DMS79 (cell line): ENCODE measurements at regions not wholly inside any gene's neighbourhood (a gene's known extent, or its start where the extent isn't known, plus 50 kb on each side); places are given as distances from the start of the nearest gene placed in this dataset.

Experiments
- DNase-seq: peaks from one replicate; lab custom pipeline; 2025; lab: John Stamatoyannopoulos, UW

DNA sequence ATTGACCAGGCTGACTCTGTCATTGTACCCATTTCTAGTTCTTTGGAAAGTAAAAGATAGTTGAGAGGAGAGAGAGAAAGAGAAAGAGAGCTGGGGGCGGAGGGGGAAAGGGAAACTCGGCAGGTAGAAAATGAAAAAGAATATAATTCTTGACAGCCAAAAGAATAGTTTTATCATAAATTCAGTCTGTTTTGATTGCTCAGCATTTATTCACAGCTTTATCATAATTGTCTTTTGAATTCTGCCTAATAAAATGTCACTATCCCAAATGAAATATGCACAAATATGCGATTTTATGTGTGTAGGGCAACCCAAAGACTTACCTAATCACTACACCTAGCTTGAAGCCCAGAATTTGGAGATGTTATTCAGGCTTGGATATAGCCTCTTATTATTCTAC is 1024.0 kb upstream of the PABPC4L start:
- no peak for DNase-seq

DNA sequence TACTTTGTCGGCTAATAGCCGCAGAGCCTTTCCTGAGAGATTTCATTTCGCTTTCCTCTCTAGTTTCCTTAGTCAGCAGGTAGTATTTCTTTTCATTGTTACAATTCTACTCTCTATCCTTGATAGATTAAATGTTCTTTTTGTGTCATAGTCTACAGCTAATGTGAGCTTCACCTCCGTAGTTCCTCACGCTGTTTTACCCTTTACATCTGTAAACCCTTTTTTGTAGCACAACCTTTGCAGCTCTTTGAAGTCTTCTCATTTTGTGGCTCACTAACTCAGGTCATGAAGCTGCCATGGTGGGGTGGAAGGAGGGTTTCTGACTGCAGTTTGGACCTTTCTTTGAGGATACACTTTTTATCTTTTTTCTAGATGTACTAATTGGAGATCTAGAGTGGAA is 1008.8 kb upstream of the PABPC4L start:
- no peak for DNase-seq

DNA sequence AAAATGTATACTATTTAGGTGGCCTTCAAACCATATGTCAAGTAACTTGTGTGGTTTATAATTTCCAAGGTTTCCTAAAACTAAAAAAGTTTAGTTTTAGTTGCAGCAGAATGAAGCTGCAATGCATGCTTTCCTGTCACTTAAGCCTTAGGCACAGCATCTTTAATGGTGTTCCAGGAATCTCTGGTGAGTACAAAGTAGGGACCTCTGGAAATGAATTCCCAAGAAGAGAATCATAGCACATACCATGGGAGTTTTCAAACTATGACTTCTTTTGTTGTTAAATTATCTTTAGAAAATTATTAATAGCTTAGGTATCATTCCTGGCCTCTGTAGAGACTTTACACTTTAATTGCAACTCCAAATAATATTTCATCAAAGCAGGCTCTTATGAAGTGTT is 1005.9 kb upstream of the PABPC4L start:
- no peak for DNase-seq

DNA sequence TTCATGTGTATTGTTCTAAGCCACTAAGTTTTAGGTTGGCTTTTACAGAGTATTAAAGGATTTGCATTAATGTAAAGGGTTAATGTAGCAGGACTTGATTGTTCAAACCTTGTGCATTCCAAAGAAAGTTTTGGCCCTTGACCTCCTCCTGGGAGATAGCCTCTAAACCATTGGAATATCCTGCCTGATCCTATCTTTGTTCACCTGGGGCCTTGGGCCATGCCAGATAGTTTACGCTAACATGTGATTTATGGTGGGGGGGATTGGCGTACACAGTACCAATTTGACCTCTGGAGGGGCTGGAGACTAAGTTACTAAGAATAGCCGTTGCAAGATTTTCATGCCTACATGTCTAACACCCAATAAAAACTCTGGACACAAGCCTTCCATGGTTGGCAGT is 1002.7 kb upstream of the PABPC4L start:
- no peak for DNase-seq

DNA sequence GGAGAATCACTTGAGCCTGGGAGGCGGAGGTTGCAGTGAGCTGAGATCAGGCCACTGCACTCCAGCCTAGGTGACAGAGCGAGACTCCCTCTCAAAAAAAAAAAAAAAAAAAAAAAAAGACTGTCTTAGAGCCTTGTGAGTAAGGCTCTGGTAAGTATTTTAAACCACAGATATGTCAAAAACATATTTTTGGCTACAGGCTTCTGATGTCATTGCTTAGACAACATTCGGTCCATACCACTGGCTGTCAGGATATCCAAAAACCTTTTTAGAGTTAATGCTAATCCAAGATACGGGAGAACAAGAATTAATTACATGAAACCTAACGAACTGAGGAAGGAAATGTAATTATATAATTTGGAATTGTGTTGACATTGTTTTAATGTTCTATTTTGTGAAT is 999.5 kb upstream of the PABPC4L start:
- DNase-seq: no peak

DNA sequence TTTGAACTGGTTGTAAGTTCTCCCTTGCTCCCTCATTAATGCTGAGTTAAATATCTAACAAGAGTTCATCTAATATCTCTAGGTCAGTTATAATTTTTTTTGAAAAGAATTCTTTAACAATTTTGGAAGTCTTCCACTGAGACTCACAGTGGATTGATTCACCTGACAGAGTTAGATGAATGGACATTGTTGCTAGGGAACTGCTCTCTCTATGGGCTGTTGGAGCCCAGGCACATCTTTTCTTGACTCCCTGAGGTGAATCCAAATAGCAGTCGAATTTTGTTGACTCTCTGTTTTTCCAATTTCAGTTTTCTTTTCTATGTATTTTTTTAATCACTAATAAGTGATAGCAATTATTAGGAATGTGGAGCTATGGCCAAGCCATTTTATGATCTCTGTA is 996.1 kb upstream of the PABPC4L start:
- no peak for DNase-seq

DNA sequence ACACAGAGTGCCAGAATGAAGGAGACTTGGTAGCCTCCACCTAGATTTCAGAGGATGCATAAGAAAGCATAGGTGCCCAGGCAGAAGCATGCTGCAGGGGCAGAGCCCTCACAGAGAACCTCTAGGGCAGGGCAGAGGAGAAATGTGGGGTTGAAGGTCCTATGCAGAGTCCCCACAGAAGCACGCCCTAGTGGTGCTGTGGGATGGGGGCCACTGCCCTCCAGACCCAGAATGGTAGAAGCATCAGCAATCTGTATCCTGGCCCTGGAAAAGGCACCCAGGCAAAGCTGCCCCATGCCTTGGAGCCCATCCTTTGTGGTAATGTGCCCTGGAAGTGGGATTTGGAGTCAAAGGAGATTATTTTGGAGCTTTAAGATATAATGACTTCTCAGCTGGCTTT is 992.9 kb upstream of the PABPC4L start:
- no peak for DNase-seq

DNA sequence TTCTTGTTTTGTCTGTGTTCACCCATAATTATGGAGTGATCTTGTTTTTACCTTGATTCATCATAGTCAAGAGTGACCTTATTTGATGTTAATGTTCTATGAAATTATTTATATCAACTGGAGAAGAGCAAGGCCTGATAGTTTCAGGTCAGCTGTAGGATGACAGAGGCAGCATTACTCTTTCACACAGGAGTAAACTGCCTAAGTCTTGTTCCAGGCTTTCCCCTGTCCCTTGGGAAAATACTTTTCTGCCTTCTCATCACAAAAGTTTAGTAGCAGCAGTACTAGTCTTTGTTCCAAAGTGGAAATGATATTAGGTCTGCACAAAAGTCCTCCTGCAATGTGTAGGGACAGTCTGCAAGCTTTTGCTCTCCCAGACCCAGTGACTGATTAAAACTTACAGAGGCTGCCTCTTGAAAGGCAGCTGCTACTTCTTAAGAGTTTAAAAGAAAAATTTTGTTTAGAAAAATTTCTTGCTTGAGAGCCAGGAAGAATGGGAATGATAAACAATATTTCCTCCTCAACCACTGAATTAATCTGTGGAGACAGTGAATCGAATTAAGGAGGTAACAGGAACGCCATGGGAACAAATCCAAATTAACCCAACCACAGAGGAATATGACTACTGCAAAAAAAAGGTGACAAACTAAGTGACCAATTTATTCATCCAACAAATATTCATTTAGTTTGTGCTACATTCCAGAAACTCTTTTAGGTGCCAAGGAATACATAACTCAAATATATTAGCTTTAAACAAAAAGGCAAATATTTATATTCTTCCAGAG is 991.4 kb upstream of the PABPC4L start:
- DNase-seq: no peak

DNA sequence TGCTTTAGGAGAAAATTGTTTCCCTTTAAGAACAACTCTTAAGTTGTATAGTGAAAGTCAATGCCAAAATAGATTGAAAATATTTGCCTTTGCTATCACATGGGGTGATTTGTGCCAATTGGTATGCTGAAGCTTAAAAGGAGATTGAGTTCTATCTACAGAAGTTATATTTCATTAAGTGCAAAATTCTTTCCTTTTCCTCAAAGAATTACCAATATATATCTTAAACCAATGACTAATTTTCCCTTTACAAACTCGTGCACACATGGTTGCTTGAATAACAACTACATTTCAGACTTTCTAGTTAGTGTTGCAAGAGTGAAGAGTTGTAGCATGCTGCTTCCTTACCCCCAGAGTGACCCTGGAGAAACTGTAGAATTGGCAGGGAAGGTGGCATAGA is 990.0 kb upstream of the PABPC4L start:
- no peak for DNase-seq

DNA sequence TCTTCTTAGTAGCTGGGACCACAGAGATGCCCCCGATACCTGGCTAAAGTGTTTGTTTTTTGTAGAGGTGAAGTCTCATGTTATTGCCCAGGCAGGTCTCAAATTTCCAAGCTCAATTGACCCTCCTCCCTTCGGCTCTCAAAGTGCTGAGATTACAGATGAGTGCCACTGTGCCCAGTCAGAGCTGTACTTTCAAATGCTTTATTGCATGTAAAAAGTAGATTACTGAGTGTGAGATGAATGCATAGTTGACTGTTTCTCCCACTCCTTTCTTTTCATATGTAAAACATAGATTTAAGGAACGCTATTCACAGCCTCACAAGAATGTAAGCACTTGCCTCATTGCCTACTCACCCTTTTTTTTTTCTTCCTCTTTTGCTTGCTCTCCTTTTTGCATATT is 984.4 kb upstream of the PABPC4L start:
- no peak for DNase-seq

DNA sequence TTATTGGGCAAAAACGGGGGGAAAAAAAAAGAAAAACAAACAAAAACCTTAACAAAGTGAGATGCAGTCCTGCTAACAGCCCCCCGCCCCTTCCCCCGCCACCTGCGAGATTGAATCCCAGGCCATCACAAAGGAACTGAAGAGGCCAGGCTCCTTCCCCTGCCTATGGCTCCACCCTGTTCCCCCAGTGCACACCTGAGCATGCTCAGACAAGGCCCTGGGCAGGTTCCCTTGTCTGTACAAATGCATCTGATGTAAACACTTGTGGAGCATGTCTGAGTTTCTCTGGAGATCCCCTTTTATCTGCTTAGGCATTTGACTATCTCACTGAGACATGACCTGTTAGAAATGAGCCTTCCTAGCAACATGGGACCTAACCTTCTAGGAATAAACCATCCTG is 983.7 kb upstream of the PABPC4L start:
- DNase-seq: no peak

DNA sequence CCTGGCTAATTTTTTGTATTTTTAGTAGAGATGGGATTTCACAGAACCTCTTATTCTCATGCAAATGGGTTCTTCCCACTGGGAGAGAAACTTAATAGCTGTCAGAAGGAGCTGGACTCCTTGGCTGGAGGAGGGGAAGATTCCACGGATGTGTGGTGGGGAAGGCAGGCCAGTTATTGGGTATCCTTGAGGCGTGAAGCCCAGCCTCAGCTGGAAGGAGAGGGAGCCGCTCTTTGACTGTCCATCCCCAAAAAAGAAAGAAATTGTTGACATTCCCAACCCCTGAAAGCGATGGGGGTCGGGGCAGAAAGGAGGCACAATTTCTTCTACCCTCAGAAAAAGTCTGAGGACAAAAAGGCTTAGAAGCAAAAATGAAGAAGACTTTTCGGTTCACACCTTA is 983.1 kb upstream of the PABPC4L start:
- DNase-seq: no peak

DNA sequence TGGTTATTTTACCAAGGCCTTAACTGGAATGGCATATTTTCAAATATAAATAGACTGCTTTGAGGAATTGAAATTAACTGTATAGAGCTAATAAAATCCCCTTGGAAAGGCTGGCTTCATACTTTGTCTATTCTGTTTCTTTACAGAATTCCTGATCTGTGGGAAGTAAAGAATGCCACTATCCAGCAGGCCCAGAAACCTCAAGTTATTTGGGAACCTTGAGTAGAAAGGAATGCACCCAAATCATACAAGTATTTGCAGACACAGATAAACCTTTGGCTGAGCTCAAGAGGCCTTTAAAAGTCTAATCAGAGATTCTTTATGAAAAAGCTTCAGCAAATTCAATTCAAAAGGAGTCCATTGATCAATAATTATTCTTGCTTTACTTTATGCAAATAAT is 975.7 kb upstream of the PABPC4L start:
- no peak for DNase-seq

DNA sequence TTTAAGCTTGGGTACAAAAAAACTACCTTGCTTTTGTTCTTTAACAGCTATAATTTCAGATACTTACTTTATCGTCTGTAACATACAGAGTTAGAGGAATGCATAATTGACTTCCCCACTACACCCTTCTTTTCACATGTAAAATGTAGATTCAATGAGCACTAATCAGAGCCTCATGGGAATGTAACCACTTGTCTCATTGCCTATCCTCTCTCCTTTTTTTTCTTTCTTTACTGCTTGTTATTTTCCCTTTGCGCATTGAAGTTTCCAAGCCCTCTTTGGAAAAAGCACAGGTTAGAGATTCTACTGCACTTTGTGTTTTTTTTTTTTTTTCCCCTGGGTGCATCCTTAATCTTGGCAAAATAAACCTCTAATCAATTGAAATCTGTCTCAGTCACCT is 965.1 kb upstream of the PABPC4L start:
- DNase-seq: no peak

DNA sequence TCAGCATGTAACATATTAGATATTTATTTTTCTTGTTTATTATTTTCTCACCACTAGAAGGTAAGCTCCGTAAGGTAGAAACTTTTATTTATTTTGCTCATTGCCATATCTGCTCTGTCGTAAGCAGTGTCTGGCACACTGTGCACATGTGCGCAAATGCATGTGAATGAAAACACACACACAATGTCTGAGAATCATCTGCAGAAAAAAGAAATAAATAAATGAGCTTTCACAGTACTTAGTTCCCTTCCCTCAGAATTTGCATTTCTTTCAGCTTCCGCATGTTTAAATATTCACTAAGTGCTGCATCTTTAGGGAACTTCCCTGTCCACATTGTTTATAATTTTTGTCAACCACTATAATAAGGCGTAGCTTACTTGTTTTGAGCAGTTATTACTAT is 963.0 kb upstream of the PABPC4L start:
- no peak for DNase-seq

DNA sequence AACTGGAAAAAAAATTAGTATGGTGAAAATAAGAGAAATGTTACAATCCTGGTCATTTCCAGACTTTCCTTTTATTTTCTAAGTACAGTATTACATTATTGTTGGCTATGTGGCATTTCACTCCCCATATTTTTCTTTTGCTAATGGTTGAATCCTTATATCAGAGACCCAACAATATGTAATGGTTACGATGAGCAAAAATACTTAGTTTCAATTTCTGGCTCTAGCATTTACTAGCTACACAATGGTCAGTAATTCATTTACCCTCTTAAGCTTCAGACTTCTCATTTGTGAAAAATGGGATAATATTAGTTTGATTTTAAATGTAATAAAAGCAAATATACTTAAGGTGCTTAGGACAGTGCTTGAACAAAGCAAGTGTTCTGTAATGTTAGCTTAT is 942.9 kb upstream of the PABPC4L start:
- DNase-seq: no peak

DNA sequence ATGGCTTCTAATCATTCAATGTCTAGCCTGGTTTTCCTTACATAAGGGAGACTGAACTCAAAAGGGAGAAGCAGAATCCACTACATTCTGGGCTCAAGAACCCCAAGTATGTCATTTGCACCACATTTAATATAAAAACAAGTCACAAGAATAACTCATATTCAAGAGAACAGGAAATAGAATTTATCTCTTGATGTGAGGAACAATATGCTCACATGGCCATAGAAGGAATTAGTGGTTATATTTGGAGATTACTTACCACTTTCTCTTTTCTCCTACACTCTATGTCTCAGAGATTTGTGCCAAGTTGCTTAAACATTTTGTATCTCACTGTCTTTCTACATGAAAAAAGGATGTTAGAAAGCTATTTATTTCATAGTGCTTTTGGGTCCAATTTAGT is 922.6 kb upstream of the PABPC4L start:
- DNase-seq: no peak

DNA sequence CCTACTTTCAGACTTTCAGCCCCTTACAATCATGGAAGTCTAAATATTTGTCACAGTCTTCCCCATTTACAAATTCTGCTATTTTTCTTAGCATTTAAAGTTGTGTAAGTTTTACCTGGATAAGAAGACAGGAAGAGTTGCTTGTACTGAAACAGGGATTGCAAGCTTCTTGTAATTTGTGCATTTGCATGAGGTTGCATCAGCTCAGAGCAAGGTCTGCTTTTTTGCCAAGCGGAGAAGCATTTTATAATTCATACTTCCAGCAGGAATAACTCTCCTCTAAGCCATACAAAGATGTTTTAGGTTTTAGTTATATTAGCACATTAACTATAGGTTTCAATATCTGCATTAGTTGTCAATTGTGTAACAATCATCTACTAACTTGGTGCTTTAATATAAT is 922.0 kb upstream of the PABPC4L start:
- no peak for DNase-seq

DNA sequence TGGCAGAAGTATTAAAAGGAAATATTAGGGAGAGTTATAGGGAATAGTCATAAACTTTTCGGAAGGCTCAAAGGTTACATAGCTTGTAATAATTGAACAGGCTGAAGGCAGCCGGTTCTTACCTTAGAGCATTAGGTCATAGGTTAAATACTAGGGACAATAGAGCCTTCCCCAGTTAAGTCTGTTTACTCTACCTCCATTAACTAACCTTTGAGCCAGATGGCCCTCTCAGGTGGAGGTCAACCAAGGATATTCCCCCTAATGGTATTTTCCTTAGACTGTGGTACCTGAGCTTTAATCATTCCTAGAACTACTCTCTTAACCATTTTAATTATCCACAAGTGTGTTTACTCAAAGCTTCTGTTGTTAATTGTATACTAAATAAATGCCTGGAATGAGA is 920.9 kb upstream of the PABPC4L start:
- DNase-seq: no peak

DNA sequence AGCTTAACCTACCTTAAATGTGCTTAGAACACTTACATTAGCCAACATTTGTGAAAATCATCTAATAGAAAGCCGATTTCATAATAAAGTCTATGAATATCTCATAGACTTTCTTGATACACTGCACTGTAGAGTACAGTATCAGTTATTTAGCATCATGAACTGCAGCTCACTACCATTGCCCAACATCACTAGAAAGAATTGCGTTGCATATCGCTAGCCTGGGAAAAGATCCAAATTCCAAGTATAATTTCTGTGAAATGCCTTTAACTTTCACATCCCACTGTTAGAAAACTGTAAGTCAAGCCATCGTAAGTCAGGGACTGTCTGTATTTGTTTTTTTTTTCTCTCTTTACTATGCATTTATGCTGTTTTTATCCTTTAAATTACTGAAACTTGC is 918.6 kb upstream of the PABPC4L start:
- DNase-seq: no peak

DNA sequence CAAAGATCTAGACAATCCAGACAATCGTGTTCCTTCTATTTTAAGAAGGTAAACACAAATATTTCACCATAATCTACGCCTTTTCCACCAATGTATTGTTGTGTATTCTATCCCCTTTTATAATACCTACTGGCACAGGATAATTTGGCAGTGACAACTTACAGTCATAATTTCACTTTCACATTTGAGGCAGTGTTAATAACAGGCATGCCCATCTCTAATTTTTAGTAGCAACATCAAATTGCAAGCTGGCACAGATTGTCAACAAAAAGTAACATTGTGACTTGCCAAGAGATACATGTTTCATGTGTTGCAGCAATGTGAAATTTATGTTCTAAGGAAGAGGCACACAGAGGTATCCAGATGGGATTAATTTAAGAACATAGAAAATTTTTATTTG is 912.5 kb upstream of the PABPC4L start:
- DNase-seq: no peak

DNA sequence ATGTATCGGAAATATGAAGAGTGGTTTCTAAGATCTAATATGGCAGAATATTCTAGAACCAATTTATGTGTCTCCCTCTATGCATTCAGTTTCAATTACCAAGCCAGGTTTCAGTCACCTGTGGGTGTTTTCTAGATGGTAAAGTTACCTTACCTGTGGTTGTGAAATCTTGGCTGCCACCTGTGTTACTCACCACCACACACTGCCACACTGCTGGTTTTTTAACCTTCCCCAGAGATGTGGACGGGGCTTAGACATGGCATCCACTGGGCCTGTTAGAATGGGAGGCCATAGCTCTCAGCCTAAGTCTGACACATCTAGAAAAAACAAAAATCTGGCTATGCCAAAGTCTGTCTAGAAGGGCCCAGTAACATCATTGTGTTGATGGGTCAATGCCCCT is 896.5 kb upstream of the PABPC4L start:
- DNase-seq: no peak

DNA sequence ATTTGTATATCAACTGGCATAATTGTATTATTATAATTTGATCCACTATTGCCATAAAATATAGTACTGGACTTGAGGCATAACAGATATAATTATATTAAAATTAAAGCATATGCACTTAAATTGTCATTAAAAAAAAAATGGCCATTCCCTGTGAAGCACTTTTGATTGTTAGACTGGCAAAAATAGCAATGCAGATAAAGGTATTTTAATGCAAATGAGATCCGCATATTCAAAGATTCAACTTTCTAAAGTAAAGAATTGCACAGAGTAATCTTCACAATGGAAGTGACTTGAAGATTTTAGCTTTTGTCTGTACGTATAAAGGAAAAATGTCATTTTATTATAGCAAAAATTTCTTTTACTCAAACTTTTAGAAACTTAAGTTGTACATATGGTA is 871.8 kb upstream of the PABPC4L start:
- no peak for DNase-seq

DNA sequence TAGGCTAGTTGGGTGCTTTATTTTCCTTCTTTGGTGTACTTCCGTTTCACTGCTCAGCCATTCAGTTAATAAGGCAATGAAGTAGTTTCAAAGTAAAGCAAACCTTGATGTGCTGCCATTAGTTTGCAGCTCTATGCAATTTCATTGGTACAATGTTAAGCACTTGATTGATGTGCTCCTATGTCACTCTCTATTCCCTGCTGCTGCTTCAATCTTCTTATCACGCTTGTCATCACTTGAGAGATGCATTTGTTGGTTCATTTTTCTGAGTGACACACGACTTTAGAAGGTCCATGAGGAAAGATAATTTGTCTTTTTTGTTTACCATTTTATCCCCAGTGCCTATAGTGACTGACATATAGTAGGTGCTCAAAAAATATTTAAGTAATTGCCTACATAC is 871.0 kb upstream of the PABPC4L start:
- no peak for DNase-seq

DNA sequence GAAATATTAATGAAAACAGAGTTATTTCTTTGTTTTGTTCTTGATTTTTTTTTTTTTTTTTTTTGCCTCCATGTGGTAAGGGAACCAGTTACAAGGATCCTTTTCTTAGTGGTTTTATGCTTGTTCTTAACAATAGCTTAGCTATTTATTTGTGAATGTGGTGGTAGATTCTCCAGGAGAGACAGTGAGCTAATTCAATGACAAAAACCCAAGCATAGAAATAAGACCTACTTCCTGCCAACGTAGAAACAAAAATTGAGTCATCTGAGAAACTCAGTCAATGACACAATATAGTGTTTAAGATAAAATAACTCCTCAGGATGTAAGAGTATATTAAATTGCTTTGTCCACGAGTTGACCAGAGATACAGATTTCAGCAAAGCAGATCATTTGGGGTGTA is 863.8 kb upstream of the PABPC4L start:
- DNase-seq: no peak
